ENCODE measurements at regions not wholly inside any gene's neighbourhood (a gene's known extent, or its start where the extent isn't known, plus 50 kb on each side); places are given as distances from the start of the nearest gene placed in this dataset.
A peak's percentile ranks its signal among the peaks of the same experiment; 100 is the strongest.

DNA sequence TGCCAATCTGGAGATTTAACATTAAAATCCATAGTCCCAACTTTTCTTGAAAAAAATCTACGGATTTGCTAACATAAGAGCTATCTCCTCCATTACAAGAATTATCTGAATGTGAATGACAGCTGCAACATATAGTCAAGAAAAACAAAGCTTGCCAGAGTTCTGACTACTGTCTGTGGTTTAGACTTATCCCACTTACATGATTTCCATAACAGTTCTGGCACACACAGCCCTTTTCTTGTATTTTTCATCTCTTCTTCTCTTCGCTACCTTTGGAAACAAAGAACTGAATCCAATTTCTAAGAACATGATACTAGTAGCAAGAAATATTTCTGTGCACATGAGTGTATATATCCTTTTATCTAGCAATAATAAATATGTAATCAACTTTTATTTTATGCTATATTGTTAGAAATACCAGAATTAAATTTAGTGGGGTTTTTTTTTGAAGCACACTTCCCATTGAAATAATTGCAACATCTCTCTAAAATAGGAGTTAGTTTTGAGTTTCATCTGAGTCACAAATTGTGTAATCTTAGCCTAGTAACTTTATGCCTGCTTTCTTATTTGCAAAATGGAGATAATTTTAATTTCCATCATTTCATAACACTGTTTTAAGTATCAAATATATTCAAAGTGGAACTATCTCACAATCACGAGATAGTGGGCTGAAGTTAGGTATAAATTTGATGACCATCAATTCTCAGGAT lies 1217.6 kb downstream of the JRKL start:
- no peak for FAIRE-seq
- DNase-seq (ENCODE audit: insufficient read length, low spot score) = no peak
- no peak for TF ChIP-seq SPI1 (IDR thresholded peaks at IDR 0.05; ENCODE audit: low read depth, low read length)
- TF ChIP-seq PAX5 (IDR thresholded peaks at IDR 0.05; ENCODE audit: insufficient read depth, low read length, severe bottlenecking) = no peak
- no peak for TF ChIP-seq POU2F2 (IDR thresholded peaks at IDR 0.05; ENCODE audit: low read depth, low read length)
- TF ChIP-seq POLR2AphosphoS5 (IDR thresholded peaks at IDR 0.05; ENCODE audit: low read depth, low read length) = no peak
- TF ChIP-seq POLR2A (IDR thresholded peaks at IDR 0.05; ENCODE audit: low read depth, low read length) = no peak
- TF ChIP-seq TAF1 (IDR thresholded peaks at IDR 0.05; ENCODE audit: low read depth, low read length) = no peak

DNA sequence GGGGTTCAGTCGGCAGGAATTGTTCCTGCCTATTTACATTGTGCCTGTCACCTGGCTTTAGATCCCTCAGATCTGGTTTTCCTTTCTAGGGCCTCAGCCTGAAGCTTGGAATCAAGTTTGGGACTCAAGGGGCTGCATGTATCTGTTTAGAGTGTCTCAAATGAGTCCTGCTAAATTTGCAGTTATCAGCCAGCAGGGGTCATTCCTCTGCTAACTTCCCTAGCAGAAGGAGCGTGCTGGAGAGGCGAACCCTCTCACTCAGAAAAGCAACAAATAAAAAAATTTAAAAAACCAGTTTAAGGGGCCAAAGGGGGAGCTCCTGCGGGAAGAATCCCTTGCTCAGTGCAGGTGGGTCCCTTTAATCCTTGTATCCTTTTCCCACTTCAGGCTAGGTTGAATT lies 1220.2 kb downstream of the JRKL start:
- DNase-seq (ENCODE audit: insufficient read length, low spot score) = no peak
- peak; percentile 13 for FAIRE-seq
- TF ChIP-seq POLR2AphosphoS5 (IDR thresholded peaks at IDR 0.05; ENCODE audit: low read depth, low read length) (no peak), TAF1 (IDR thresholded peaks at IDR 0.05; ENCODE audit: low read depth, low read length) (no peak), PAX5 (IDR thresholded peaks at IDR 0.05; ENCODE audit: insufficient read depth, low read length, severe bottlenecking) (no peak), POLR2A (IDR thresholded peaks at IDR 0.05; ENCODE audit: low read depth, low read length) (no peak), SPI1 (IDR thresholded peaks at IDR 0.05; ENCODE audit: low read depth, low read length) (no peak), POU2F2 (IDR thresholded peaks at IDR 0.05; ENCODE audit: low read depth, low read length) (no peak)

DNA sequence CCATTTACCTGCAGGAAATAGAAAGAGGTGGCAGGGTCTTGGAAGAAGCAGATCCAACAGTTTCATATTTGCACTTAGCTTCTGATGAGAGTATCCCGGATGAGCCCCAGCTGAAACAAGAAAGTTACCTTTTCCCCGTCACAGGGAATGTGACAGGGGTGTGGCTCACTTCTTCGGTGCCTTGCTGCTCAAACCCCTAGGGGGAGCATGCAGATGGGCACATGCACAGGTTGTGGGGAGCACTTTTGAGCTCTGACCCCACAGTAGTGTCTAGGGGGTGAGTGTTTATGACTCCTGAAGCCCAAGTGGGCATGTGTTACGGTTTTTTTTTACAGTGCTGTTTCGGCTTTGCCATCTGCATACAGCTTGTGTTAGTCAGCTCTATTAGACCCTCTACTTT lies 1221.0 kb downstream of the JRKL start:
- FAIRE-seq (no peak), DNase-seq (ENCODE audit: insufficient read length, low spot score) (no peak)
- TF ChIP-seq PAX5 (IDR thresholded peaks at IDR 0.05; ENCODE audit: insufficient read depth, low read length, severe bottlenecking) (no peak), POLR2A (IDR thresholded peaks at IDR 0.05; ENCODE audit: low read depth, low read length) (no peak), POLR2AphosphoS5 (IDR thresholded peaks at IDR 0.05; ENCODE audit: low read depth, low read length) (no peak), POU2F2 (IDR thresholded peaks at IDR 0.05; ENCODE audit: low read depth, low read length) (no peak), SPI1 (IDR thresholded peaks at IDR 0.05; ENCODE audit: low read depth, low read length) (no peak), TAF1 (IDR thresholded peaks at IDR 0.05; ENCODE audit: low read depth, low read length) (no peak)

DNA sequence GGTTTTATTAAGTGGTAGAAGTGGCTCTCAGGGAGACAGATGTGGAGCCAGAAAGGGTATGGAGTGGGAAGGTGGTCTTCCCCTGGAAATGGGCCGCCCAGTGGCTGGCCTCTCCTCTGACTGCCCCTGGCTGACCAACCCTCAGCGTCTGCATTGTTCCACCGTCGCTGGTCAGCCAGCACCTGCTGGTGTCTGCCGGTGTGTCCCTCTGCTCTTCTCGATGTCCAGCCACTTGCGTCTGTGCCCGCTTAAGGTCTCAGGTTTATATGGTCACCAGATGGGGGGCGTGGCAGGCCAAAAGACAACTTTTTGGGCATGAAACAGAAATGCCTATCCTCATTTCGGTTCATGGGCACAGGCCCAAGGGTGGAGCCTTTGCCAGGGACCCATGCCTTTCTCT lies 1221.5 kb downstream of the JRKL start:
- no peak for DNase-seq (ENCODE audit: insufficient read length, low spot score)
- TF ChIP-seq TAF1 (IDR thresholded peaks at IDR 0.05; ENCODE audit: low read depth, low read length) = no peak
- TF ChIP-seq POLR2A (IDR thresholded peaks at IDR 0.05; ENCODE audit: low read depth, low read length) = no peak
- TF ChIP-seq SPI1 (IDR thresholded peaks at IDR 0.05; ENCODE audit: low read depth, low read length) = no peak
- no peak for TF ChIP-seq PAX5 (IDR thresholded peaks at IDR 0.05; ENCODE audit: insufficient read depth, low read length, severe bottlenecking)
- TF ChIP-seq POLR2AphosphoS5 (IDR thresholded peaks at IDR 0.05; ENCODE audit: low read depth, low read length) = no peak
- TF ChIP-seq POU2F2 (IDR thresholded peaks at IDR 0.05; ENCODE audit: low read depth, low read length) = no peak
- no peak for FAIRE-seq

DNA sequence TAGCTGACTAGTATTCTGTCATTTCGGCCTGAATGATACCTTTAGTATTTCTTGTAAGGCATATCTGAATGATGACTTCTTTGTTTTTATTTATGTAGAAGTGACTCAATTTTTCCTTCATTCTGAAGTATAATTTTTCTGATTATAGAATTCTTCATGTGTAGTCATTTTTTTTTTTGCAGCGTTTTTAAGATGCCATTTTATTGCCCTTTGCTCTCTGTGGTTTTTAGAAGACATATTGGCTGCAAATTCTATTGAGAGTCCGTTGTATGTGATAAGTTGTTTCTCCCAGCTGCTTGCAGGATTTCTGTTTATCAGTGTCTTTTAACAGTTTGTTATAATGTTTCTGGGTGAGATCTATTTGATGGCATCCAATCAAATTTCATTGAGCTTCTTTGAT lies 1224.8 kb downstream of the JRKL start:
- no peak for DNase-seq (ENCODE audit: insufficient read length, low spot score)

DNA sequence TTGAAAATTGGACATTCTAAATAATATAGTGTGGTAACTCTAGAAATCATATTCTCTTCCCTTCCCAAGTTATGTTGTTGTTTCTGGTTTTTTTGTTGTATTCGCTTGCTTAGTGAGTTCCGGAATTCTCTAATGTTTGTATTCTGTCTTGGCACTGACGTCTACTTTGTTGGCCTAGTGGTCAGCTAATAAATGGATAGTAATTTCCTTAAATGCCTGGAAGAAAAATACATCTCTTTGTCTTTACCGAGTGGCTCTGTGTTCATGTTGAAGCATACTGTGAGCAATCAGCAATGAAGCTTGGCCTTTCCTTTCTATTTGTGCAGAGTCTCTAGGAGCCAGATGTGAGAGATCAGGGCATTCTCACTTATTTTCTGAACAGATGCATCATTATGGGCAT lies 1225.7 kb downstream of the JRKL start:
- FAIRE-seq (no peak), DNase-seq (ENCODE audit: insufficient read length, low spot score) (no peak)
- no peak for TF ChIP-seq POLR2A (IDR thresholded peaks at IDR 0.05; ENCODE audit: low read depth, low read length)
- TF ChIP-seq SPI1 (IDR thresholded peaks at IDR 0.05; ENCODE audit: low read depth, low read length) = no peak
- no peak for TF ChIP-seq PAX5 (IDR thresholded peaks at IDR 0.05; ENCODE audit: insufficient read depth, low read length, severe bottlenecking)
- no peak for TF ChIP-seq POU2F2 (IDR thresholded peaks at IDR 0.05; ENCODE audit: low read depth, low read length)
- TF ChIP-seq POLR2AphosphoS5 (IDR thresholded peaks at IDR 0.05; ENCODE audit: low read depth, low read length) = no peak
- TF ChIP-seq TAF1 (IDR thresholded peaks at IDR 0.05; ENCODE audit: low read depth, low read length) = no peak

More for the DNA sequence above, 1224.8 kb downstream of the JRKL start:
- TF ChIP-seq PAX5 (IDR thresholded peaks at IDR 0.05; ENCODE audit: insufficient read depth, low read length, severe bottlenecking) = no peak
- TF ChIP-seq POU2F2 (IDR thresholded peaks at IDR 0.05; ENCODE audit: low read depth, low read length) = no peak
- TF ChIP-seq TAF1 (IDR thresholded peaks at IDR 0.05; ENCODE audit: low read depth, low read length) = no peak
- no peak for TF ChIP-seq SPI1 (IDR thresholded peaks at IDR 0.05; ENCODE audit: low read depth, low read length)
- TF ChIP-seq POLR2AphosphoS5 (IDR thresholded peaks at IDR 0.05; ENCODE audit: low read depth, low read length) = no peak
- no peak for TF ChIP-seq POLR2A (IDR thresholded peaks at IDR 0.05; ENCODE audit: low read depth, low read length)
- FAIRE-seq = no peak

DNA sequence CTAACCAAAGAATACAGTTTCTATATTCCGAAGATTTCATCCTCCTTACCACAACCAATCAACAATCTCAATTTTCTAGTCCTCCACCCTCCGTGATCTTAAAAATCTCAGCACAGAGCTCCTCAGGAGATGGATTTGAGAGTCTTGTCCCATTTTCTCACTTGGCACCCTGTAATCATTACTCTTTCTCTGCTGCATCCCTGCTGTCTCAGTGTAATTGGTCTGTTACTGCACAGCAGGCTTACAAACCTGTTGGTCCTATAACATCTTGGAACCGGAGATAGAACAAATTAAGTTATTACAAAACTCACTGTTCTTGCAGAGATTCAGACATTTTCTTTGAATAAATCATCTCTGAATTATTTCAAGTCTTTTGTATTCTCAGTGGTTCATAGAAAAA lies 1227.2 kb downstream of the JRKL start:
- DNase-seq (ENCODE audit: insufficient read length, low spot score) = no peak
- FAIRE-seq = no peak
- no peak for TF ChIP-seq POU2F2 (IDR thresholded peaks at IDR 0.05; ENCODE audit: low read depth, low read length)
- TF ChIP-seq PAX5 (IDR thresholded peaks at IDR 0.05; ENCODE audit: insufficient read depth, low read length, severe bottlenecking) = no peak
- TF ChIP-seq POLR2A (IDR thresholded peaks at IDR 0.05; ENCODE audit: low read depth, low read length) = no peak
- no peak for TF ChIP-seq SPI1 (IDR thresholded peaks at IDR 0.05; ENCODE audit: low read depth, low read length)
- no peak for TF ChIP-seq TAF1 (IDR thresholded peaks at IDR 0.05; ENCODE audit: low read depth, low read length)
- no peak for TF ChIP-seq POLR2AphosphoS5 (IDR thresholded peaks at IDR 0.05; ENCODE audit: low read depth, low read length)

DNA sequence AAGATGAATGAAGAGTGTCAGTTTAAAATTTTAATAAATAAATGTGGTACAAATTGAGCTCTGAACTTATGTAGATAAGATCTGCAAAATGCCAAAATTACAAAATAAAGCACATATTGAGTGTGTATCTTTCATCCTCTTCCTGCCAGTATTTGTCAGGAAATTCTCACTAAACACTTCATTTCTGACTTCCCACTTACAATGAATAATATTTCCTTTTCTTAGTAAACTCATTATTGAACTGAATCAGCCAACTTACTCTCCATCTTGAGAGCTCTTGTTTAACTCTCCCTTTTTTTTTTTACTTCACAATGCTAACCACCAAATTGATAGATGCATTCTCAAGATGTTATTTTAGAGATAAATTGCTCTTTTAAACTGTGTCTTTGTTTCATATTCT lies 1230.2 kb downstream of the JRKL start:
- TF ChIP-seq POLR2AphosphoS5 (IDR thresholded peaks at IDR 0.05; ENCODE audit: low read depth, low read length) = no peak
- no peak for TF ChIP-seq PAX5 (IDR thresholded peaks at IDR 0.05; ENCODE audit: insufficient read depth, low read length, severe bottlenecking)
- TF ChIP-seq POLR2A (IDR thresholded peaks at IDR 0.05; ENCODE audit: low read depth, low read length) = no peak
- TF ChIP-seq POU2F2 (IDR thresholded peaks at IDR 0.05; ENCODE audit: low read depth, low read length) = no peak
- TF ChIP-seq TAF1 (IDR thresholded peaks at IDR 0.05; ENCODE audit: low read depth, low read length) = no peak
- no peak for TF ChIP-seq SPI1 (IDR thresholded peaks at IDR 0.05; ENCODE audit: low read depth, low read length)
- no peak for FAIRE-seq
- no peak for DNase-seq (ENCODE audit: insufficient read length, low spot score)

DNA sequence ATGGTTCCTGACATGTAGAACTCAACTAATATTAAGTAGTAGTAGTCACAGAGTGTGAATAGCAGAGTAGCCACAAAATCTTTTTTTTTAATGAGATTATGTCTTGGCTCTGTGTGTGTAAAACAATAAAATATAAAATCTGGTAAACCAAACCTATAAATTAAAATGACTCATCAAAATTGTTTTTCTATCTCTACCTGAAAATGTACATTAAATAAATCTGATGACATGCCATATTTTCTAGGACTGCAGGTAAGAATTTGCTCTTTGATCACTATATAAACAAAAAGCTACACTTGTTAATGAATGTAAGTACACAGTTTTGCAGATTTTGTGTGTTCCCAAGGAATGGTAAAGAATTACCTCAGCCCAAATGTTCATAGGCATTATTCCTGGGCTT lies 1231.5 kb downstream of the JRKL start:
- DNase-seq (ENCODE audit: insufficient read length, low spot score) = no peak
- TF ChIP-seq POU2F2 (IDR thresholded peaks at IDR 0.05; ENCODE audit: low read depth, low read length) (no peak), PAX5 (IDR thresholded peaks at IDR 0.05; ENCODE audit: insufficient read depth, low read length, severe bottlenecking) (no peak), SPI1 (IDR thresholded peaks at IDR 0.05; ENCODE audit: low read depth, low read length) (no peak), POLR2AphosphoS5 (IDR thresholded peaks at IDR 0.05; ENCODE audit: low read depth, low read length) (no peak), POLR2A (IDR thresholded peaks at IDR 0.05; ENCODE audit: low read depth, low read length) (no peak), TAF1 (IDR thresholded peaks at IDR 0.05; ENCODE audit: low read depth, low read length) (no peak)
- no peak for FAIRE-seq

Data from GM12891 (cell line).